SHP77 (cell line): ENCODE measurements at regions not wholly inside any gene's neighbourhood (a gene's known extent, or its start where the extent isn't known, plus 50 kb on each side); places are given as distances from the start of the nearest gene placed in this dataset.

Experiments
- DNase-seq, 2 experiments: peaks; one replicate each; lab custom pipeline; 2025; lab: John Stamatoyannopoulos, UW

GRCh38 chr2:238654479-238655197 is 193.2 kb upstream of the TWIST2 start:
- DNase-seq, result no peak

GRCh38 chr2:238655198-238655860 is 192.6 kb upstream of the TWIST2 start:
- DNase-seq, result no peak

- DNase-seq, result no peak
These were observed 191.7 kb upstream of the TWIST2 start for GRCh38 chr2:238655974-238656722.

- no peak for DNase-seq
These were observed 190.5 kb upstream of the TWIST2 start for GRCh38 chr2:238657132-238658053.

- DNase-seq, result no peak
These were observed 189.9 kb upstream of the TWIST2 start for GRCh38 chr2:238658054-238658407.

- DNase-seq, result no peak
These were observed 189.1 kb upstream of the TWIST2 start for GRCh38 chr2:238658820-238659219.

GRCh38 chr2:238659231-238659630 is 188.7 kb upstream of the TWIST2 start:
- DNase-seq, result no peak

- no peak for DNase-seq
These were observed 184.3 kb upstream of the TWIST2 start for GRCh38 chr2:238663586-238663985.

GRCh38 chr2:238665919-238666318 is 182.0 kb upstream of the TWIST2 start:
- DNase-seq, result no peak

- DNase-seq, result no peak
These were observed 181.3 kb upstream of the TWIST2 start for GRCh38 chr2:238666543-238666942.

- no peak for DNase-seq
These were observed 180.9 kb upstream of the TWIST2 start for GRCh38 chr2:238667008-238667407.

- no peak for DNase-seq
These were observed 180.2 kb upstream of the TWIST2 start for GRCh38 chr2:238667639-238668038.

- no peak for DNase-seq
These were observed 179.5 kb upstream of the TWIST2 start for GRCh38 chr2:238668426-238668825.

GRCh38 chr2:238669046-238669445 is 178.8 kb upstream of the TWIST2 start:
- DNase-seq, result no peak

GRCh38 chr2:238669581-238670080 is 178.3 kb upstream of the TWIST2 start:
- no peak for DNase-seq

- no peak for DNase-seq
These were observed 177.7 kb upstream of the TWIST2 start for GRCh38 chr2:238670111-238670585.

GRCh38 chr2:238682536-238682935 is 165.3 kb upstream of the TWIST2 start:
- DNase-seq, result no peak

GRCh38 chr2:238684362-238685326 is 163.2 kb upstream of the TWIST2 start:
- DNase-seq, result no peak

GRCh38 chr2:238685327-238685709 is 162.6 kb upstream of the TWIST2 start:
- no peak for DNase-seq

- DNase-seq, result no peak
These were observed 162.2 kb upstream of the TWIST2 start for GRCh38 chr2:238685713-238686112.
